PC-9 (cell line): ENCODE measurements at regions not wholly inside any gene's neighbourhood (a gene's known extent, or its start where the extent isn't known, plus 50 kb on each side); places are given as distances from the start of the nearest gene placed in this dataset.

ENCODE experiments used
- BruUV-seq: library from RNA; stranded (reverse); fragments of 400-500 nt; replicated peaks from 2 replicates; lab custom pipeline; 2021; lab: Mats Ljungman, UMichigan
- CTCF ChIA-PET: fragments of 300-600 bp; sonication (Branson Sonifier 250); formaldehyde crosslinking; loops from one replicate; lab custom pipeline; 2022; ENCODE audit warnings: antibody characterized with exemption; lab: Charles Lee
- POLR2A ChIA-PET: fragments of 300-600 bp; sonication (Branson Sonifier 250); formaldehyde crosslinking; loops from one replicate; lab custom pipeline; 2022; ENCODE audit warnings: antibody characterized with exemption; ENCODE audit not compliant: unreplicated experiment; lab: Charles Lee
- DNase-seq, 2 experiments: peaks; one replicate each; pipeline versions ENCODE4 v3.0.0 to v3.0.0-alpha.2; 2015 to 2022; ENCODE audit warnings: mixed read lengths in 1 of 2
- H2AFZ ChIP-seq: fragments of 200-600 bp; sonication (generic); 2 replicates; pipeline ENCODE4 v1.8.1; 2017; ENCODE audit warnings: antibody characterized with exemption
- H3F3A ChIP-seq: fragments of 200-600 bp; sonication (generic); 2 replicates; pipeline ENCODE4 v1.8.1; 2017; ENCODE audit warnings: antibody characterized with exemption, mild to moderate bottlenecking, low read depth; ENCODE audit not compliant: insufficient read depth
- H3K27ac ChIP-seq: fragments of 200-600 bp; sonication (generic); 2 replicates; pipeline ENCODE4 v1.6.1; 2016; ENCODE audit warnings: mixed run types
- H3K27me3 ChIP-seq: fragments of 200-600 bp; sonication (generic); 2 replicates; pipeline ENCODE4 v1.6.1; 2016; ENCODE audit warnings: low read depth, mixed run types; ENCODE audit not compliant: insufficient read depth
- H3K36me3 ChIP-seq: fragments of 200-600 bp; sonication (generic); 2 replicates; pipeline ENCODE4 v1.6.1; 2016; ENCODE audit warnings: low read depth, mixed run types
- H3K4me1 ChIP-seq: fragments of 200-600 bp; sonication (generic); replicated peaks from 2 replicates; pipeline ENCODE4 v1.6.1; 2016; ENCODE audit warnings: mixed run types; ENCODE audit not compliant: insufficient read depth
- H3K4me2 ChIP-seq: fragments of 200-600 bp; sonication (generic); 2 replicates; pipeline ENCODE4 v1.6.1; 2017; ENCODE audit warnings: mixed run types
- H3K4me3 ChIP-seq: fragments of 200-600 bp; sonication (generic); 2 replicates; pipeline ENCODE4 v1.6.1; 2016; ENCODE audit warnings: mixed run types
- H3K79me2 ChIP-seq: fragments of 200-600 bp; sonication (generic); 2 replicates; pipeline ENCODE4 v1.6.1; 2017; ENCODE audit warnings: low read depth, mixed run types
- H3K9me2 ChIP-seq: fragments of 200-600 bp; sonication (generic); 2 replicates; pipeline ENCODE4 v1.8.1; 2017; ENCODE audit warnings: mild to moderate bottlenecking; ENCODE audit not compliant: insufficient read depth
- H3K9me3 ChIP-seq: fragments of 200-600 bp; sonication (generic); 2 replicates; pipeline ENCODE4 v1.8.1; 2016; ENCODE audit warnings: low read depth; ENCODE audit not compliant: insufficient read depth
- H4K20me1 ChIP-seq: fragments of 200-600 bp; sonication (generic); 2 replicates; pipeline ENCODE4 v1.8.1; 2017; ENCODE audit not compliant: insufficient read depth
- CTCF ChIP-seq: fragments of 200-600 bp; sonication (generic); conservative IDR thresholded peaks from 2 replicates; pipeline ENCODE4 v1.6.1; 2017; ENCODE audit warnings: mixed run types, antibody characterized with exemption, mild to moderate bottlenecking, moderate library complexity
- EZH2 ChIP-seq: fragments of 200-600 bp; sonication (generic); IDR thresholded peaks from 2 replicates; pipeline ENCODE4 v1.8.0; 2017; ENCODE audit warnings: antibody characterized with exemption, low read depth
- intact Hi-C: fragments of 100-400 bp; cut with micrococcal nuclease; formaldehyde crosslinking; loops from one replicate; pipeline ENCODE4 v1.10.0; 2022; ENCODE audit not compliant: unreplicated experiment

DNA sequence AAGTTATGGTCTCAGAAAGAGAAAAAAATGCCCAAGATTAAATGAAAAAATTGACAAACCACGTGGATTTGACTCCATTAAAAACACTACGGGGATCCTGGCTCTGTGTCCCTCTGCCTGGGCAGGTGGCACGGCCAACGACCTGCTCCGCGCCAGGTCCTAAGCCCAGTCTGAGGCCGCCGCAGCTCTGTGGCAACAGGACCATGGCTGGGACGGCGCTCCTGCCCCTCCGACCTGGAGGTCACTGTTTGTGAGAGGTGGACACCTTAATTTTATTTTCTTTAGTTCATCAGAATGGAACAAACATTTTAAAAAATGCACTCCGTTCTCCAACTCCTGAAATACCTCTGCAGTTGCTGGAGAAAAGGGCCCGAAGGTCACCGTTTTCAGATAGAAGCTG, 369.4 kb downstream of the CDH9 start:
- H3K79me2 ChIP-seq, result no peaks in the 10 kb centered on the region
- H4K20me1 ChIP-seq, result no peaks in the 10 kb centered on the region
- DNase-seq, result no peak
- no TSS peak for BruUV-seq
- POLR2A ChIA-PET, result no interaction called here
- no peaks in the 10 kb centered on the region for H3F3A ChIP-seq
- H3K4me3 ChIP-seq, result no peak overlapping the region
- CTCF ChIA-PET, result no interaction called here
- intact Hi-C loops, result no loop called here
- no peak overlapping the region for H3K27ac ChIP-seq
- no peaks in the 10 kb centered on the region for H3K9me2 ChIP-seq
- no peaks in the 10 kb centered on the region for H3K27me3 ChIP-seq
- H3K4me1 ChIP-seq, result no peaks in the 10 kb centered on the region
- no peak overlapping the region for H2AFZ ChIP-seq
- H3K4me2 ChIP-seq, result no peak overlapping the region
- no peaks in the 10 kb centered on the region for H3K36me3 ChIP-seq
- H3K9me3 ChIP-seq, result no peaks in the 10 kb centered on the region
- no peak for TF ChIP-seq CTCF
- TF ChIP-seq EZH2, result no peak

GRCh38 chr5:26666371-26666770, 372.0 kb downstream of the CDH9 start:
- Histone ChIP-seq H3K36me3 (no peaks in the 10 kb centered on the region), H3K9me3 (no peaks in the 10 kb centered on the region), H3F3A (no peaks in the 10 kb centered on the region), H3K4me3 (no peak overlapping the region), H3K27me3 (no peaks in the 10 kb centered on the region), H3K4me2 (no peak overlapping the region), H3K79me2 (no peaks in the 10 kb centered on the region), H2AFZ (no peak overlapping the region), H4K20me1 (no peaks in the 10 kb centered on the region), H3K9me2 (no peaks in the 10 kb centered on the region), H3K4me1 (no peaks in the 10 kb centered on the region), H3K27ac (no peak overlapping the region)
- ChIA-PET POLR2A (no interaction called here), CTCF (no interaction called here)
- no TSS peak for BruUV-seq
- TF ChIP-seq EZH2, result no peak
- DNase-seq, result no peak
- intact Hi-C loops, result no loop called here

DNA sequence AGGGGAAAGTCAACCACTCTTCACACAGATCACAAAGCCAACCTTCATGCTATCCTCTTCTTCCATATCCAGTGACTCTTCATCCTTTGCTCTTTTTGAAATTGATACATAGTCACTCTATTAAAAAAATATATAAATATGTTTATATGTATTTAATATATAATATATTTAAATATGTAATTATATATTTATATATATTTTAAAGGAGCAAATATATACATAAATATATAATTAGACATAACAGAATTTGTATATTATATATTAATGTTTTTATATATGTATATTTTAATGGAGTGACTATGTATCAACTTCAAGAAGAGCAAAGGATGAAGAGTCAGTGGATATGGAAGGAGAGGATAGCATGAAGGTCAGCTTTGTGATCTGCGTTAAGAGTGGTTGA, 374.9 kb downstream of the CDH9 start:
- no peaks in the 10 kb centered on the region for H3F3A ChIP-seq
- H3K79me2 ChIP-seq, result no peaks in the 10 kb centered on the region
- ChIA-PET POLR2A (no interaction called here), CTCF (no interaction called here)
- H3K4me2 ChIP-seq, result no peak overlapping the region
- no peaks in the 10 kb centered on the region for H3K4me1 ChIP-seq
- H2AFZ ChIP-seq, result no peak overlapping the region
- TF ChIP-seq CTCF (no peak), EZH2 (no peak)
- H3K27me3 ChIP-seq, result no peaks in the 10 kb centered on the region
- intact Hi-C loops, result no loop called here
- no peak overlapping the region for H3K27ac ChIP-seq
- H4K20me1 ChIP-seq, result no peaks in the 10 kb centered on the region
- H3K36me3 ChIP-seq, result no peaks in the 10 kb centered on the region
- no peak overlapping the region for H3K4me3 ChIP-seq
- DNase-seq, result no peak
- no TSS peak for BruUV-seq
- no peaks in the 10 kb centered on the region for H3K9me3 ChIP-seq
- H3K9me2 ChIP-seq, result no peaks in the 10 kb centered on the region

GRCh38 chr5:26662806-26663360, 375.5 kb downstream of the CDH9 start:
- DNase-seq, result no peak
- Histone ChIP-seq H3K4me2 (no peak overlapping the region), H3K36me3 (no peaks in the 10 kb centered on the region), H3K27ac (no peak overlapping the region), H3K79me2 (no peaks in the 10 kb centered on the region), H3F3A (no peaks in the 10 kb centered on the region), H3K9me3 (no peaks in the 10 kb centered on the region), H2AFZ (no peak overlapping the region), H3K4me3 (no peak overlapping the region), H3K9me2 (no peaks in the 10 kb centered on the region), H3K27me3 (no peaks in the 10 kb centered on the region), H4K20me1 (no peaks in the 10 kb centered on the region), H3K4me1 (no peaks in the 10 kb centered on the region)
- ChIA-PET POLR2A (no interaction called here), CTCF (no interaction called here)
- intact Hi-C loops, result no loop called here
- no TSS peak for BruUV-seq
- TF ChIP-seq EZH2 (no peak), CTCF (no peak)
